GDM1 (cell line): ENCODE measurements at regions not wholly inside any gene's neighbourhood (a gene's known extent, or its start where the extent isn't known, plus 50 kb on each side); places are given as distances from the start of the nearest gene placed in this dataset.
"Not testable (repeated sequence)": the region's sequence is repeated elsewhere in the genome, so short reads cannot be mapped to it uniquely, and the experiment has no call there.

Experiments used
- DNase-seq: peaks from one replicate; lab custom pipeline; 2025; lab: John Stamatoyannopoulos, UW

DNA sequence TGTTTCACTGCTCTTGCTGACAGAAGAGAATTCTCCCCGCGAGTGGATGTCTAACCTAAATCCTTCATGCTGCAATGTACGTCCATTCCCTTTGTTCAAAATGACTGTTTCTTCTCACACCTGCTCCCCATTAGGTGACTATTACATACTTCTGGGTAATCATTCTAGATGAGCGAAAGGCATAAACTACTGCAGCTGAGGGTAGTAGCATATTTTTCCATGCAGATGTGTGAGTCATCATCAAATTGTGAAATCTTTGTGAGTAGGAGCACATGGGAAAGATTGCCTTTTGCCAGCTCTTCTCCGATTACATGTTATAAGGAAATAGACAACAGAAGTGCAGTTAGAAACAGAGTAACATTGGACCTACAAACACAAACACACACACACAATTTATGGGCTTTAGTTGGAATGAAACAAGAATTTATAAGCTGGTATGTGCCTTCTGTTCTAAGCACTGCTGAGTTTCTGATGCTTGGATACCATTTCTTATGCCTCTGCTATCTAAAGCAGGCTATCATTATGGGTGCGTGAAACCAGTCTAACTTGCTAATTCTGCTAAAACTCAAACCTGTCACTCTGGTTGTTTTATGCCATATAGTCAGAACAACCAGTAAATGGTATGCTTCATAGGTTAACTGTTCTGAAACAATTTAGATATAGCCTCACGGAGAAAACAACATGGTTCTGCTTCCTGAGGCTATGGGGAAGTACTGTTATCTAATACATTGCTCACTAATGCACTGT, 346.9 kb upstream of the PSMD7 start:
- no peak for DNase-seq

DNA sequence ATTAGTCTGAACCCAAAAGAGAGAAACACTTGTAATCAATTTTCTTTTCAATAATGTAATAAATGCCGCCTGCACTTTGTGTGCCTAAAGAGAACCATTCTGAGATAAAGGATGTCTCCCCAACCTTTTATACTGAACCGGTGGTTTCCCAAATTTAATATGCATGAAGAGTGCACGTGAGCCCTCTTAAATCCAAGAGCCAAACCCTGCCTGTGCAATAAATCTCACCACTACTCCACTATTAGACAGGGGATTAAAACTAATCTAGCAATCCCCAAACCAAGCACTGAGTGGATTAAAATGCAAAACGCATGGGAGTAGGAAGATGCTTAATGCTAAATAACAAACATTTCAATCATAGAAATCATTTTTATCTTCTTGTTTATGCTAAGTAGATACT, 351.0 kb upstream of the PSMD7 start:
- no peak for DNase-seq

GRCh38 chr16:73943184-73943583, 353.4 kb upstream of the PSMD7 start:
- not testable (repeated sequence) for DNase-seq

- not testable (repeated sequence) for DNase-seq
Measured at GRCh38 chr16:73940786-73941185, 355.8 kb upstream of the PSMD7 start.

GRCh38 chr16:73923951-73924350, 372.7 kb upstream of the PSMD7 start:
- no peak for DNase-seq

GRCh38 chr16:73921295-73921694, 375.3 kb upstream of the PSMD7 start:
- no peak for DNase-seq

DNA sequence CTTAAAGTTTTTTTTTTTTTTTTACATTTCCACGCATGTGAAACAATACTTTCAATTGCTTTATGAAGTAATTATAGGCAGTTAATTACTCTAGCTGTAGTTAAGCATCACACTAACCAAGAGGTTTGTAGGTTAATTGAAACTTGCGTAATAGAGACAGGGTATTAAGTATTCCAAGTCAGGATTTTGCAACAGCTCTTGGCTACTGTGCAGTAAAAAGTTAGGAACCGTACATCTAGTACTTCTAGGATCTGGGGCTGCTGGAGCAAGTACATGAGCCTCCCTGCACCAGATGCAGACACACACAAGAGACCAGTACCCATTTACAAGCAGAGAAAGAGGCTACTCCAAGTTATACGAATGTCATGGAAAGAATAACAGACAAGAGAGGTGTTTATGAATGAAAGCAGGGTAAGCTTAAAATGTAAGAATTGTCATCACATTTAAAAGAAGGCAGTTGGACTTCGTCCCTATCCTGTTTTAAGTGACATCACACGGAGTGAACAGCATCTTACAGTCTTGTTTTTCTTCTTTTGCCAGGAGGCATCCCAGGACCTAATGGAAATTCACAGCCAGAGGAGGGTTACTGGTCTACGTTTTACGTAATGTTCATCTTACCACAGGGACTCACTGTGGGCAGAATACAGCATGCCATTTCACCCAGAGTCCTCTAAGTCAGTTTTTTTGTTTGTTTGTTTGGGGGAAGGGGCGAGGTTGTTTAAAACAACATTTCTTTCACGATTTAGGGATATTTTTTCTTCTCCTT, 379.6 kb upstream of the PSMD7 start:
- no peak for DNase-seq

- DNase-seq: no peak
Measured at GRCh38 chr16:73915935-73916334, 380.7 kb upstream of the PSMD7 start.

DNA sequence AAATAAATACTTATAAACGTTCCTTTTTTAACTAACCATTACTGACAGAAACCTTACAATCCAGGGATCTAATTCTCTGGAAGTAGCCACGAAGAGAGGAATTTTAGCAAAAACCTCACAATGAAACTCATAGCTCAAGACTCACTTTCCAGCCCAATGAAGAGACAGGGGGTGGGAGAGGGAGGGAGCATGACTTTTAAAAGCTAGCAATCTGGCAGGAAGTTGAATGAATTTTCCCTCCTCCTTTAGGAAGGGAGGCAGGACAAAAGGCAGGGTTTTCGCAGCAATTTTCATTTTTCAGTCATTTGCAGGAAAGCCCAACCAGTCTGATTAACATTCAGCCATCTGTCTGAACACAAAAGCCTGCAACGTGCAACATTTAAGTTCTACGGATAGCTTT, 381.5 kb upstream of the PSMD7 start:
- no peak for DNase-seq

DNA sequence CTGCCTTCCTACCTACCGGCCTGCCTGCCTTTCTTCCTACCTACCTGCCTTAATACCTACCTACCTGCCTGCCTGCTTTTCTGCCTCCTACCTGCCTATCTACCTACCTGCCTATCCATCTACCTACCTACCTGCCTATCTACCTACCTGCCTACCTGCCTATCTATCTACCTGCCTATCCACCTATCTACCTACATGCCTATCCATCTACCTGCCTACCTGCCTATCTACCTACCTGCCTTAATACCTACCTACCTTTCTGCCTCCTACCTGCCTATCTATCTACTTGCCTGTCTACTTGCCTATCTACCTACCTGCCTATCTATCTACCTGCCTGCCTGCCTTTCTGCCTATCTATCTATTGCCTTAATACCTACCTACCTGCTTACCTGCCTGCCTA, 383.8 kb upstream of the PSMD7 start:
- no peak for DNase-seq

DNA sequence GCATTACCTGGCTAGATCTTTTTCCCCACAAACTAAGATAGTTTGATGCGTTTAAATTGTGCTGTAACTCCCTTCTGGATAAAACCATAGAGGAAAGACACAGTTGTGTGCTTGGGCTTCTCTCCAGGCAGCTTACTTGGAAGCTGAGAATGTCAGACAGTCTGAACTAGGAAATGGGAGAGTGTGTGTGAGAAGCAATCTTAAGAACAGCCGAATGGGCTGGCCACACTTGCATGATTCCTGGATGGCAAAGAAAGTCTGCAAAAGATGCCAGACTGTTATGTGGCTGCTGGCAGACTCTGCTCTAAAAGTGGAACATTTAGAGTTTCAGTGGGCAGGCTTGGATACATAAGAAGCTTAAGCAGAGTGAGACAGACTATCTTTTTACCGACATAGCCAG, 384.3 kb upstream of the PSMD7 start:
- no peak for DNase-seq

DNA sequence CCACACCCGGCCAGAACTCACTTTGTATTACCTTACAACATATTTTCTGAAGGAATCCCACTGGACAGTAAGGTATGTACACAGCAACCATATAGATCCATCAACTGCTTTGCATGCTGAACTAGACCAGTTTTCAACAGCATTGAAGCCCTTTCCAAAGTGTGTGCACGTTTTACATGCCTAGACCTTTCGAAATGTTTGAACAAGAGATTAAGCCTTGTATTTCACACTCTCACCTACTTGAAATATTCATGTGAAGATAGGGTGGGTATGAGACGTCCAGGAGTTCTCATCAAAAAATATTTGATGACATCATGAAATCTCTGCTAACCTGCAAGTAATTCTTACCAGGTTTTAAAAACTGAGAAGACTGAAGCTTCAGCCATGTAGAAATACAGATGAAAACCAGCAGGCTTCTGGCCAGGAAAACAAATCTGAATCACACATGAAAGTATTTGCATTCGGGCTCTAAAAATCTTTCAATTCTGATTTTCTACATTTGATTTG, 387.0 kb upstream of the PSMD7 start:
- no peak for DNase-seq

GRCh38 chr16:73891129-73891542, 405.5 kb upstream of the PSMD7 start:
- DNase-seq: no peak

DNA sequence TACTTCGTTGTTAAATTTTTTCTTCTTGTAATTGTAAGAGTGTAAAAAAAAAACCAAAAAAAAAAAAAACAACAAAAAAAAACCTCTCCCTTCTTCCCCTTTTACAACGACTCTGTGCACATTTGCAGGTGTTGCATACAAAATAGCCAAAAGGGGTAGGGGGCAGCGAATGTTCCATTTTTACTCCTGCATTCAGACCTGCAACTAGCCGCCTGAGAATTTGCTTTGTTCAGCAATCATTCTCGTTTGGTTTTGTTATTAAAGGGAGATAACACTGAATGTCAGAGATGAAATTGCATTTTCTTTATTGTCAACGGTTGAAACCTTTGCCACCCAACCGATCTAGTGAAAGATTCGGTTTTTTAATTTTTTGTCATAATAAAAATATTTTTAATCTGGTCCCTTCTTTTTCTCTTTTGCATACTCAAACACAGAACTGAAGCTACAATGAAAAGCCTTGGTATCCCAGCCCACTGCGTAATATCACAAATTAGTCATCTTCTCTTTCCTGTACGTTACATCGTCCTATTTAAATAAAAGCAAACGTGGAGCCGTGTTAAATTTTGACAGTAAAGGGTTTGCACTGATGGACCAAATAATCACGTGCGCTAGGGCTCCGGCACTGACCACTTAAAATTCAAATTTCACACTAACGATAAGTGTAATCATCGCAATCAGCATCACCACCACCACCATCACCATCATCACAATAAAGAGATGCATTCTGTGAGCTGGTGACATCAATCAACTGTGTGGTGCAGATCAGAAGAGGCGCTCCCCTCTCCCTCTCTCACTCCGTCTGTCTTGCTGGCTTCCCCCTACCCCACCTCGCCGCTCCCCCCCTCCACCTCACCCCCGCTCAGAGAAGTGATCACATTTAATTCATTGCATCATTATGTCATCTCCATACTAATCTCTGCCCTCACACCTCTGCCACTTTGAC, 406.2 kb upstream of the PSMD7 start:
- DNase-seq: no peak

DNA sequence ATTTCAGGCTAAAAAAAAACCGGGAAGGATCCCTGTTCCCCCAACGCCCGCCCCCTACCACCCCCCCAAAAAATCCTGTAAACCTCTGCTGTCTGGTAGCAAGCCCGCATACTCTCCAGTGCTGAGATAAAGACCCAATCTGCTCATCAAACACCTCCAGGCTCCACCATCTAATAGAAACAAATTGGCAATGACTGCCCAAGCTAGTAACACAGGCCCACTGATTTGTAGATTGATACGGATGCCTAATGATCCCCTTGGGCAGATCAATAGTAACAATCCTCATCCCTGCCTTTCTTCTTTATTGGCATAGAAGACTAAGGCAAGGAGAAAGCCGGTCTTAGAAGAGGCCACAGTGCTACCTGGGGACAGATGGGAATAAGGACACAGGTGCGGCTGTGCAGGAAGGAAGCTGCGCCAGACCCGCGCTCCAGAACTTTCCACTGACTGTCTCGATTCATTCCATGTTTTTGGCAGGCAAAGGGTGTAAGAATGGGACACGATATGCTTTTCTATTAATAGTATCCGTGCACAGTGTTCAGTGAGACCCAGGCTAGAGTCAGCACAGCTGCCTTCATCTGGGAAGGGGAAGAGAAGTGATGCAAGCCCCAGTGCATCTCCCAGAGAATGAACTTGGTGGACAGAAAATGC, 407.6 kb upstream of the PSMD7 start:
- no peak for DNase-seq

GRCh38 chr16:73887911-73888310, 408.7 kb upstream of the PSMD7 start:
- DNase-seq: no peak

DNA sequence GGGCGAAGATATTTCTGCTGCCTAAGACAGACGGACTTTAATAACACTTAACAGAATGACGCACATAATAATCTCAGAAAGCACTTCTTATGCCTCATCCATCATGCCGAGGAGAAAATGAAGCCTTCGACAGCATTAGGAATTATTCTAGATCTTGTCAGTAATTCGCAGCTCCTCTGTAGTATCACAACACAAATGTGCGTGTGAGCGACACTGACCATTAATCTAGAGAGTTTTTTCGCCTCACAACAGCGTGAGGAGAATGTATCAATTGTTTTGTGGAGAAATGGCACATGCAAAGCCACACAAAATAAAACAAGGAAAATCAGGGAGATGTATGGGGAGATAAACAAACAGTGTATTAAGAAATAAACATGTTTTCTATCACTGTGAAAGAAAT, 410.2 kb upstream of the PSMD7 start:
- DNase-seq: no peak

GRCh38 chr16:73885319-73885718, 411.3 kb upstream of the PSMD7 start:
- DNase-seq: no peak

DNA sequence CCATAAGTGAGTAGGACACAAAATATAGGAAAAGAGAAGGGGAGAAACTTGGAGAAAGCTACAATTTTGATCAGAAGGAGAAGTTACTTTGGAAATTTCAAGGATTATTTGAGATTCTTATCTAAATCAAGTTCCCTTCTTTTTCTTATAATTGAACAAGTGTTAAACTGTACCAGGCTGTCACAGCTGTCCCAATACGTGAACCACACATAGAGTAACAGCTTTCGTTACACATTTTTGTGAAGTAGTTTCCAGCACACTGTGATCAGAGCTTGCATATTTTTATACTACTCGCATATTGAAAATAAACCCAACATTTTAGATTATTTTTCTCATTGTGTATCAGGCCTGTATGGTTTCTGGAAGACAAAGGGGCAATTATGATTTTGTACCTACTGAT, 412.8 kb upstream of the PSMD7 start:
- DNase-seq: no peak

- DNase-seq: no peak
Measured at GRCh38 chr16:73883126-73883525, 413.5 kb upstream of the PSMD7 start.

DNA sequence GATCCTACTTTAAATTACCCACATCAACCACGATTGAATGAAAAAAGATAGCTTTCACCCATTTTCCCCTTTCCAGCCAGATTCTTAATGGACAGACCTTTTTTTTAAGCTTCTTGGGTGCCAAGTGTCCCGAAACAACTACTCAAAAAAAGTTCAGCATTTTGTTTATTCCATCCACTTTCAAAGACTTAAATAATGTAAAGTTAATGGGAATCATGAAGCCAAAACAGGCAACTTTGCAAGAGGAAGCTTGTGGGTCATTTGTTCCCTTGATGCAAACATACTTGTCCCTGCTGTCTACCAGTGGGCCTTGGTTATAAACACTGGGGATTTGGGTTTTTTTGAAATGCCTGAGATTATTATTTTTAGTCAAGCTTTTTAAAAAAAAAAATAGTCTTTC, 414.0 kb upstream of the PSMD7 start:
- no peak for DNase-seq

- no peak for DNase-seq
Measured at GRCh38 chr16:73882033-73882432, 414.6 kb upstream of the PSMD7 start.
